AG10803 (cell line): ENCODE measurements at regions not wholly inside any gene's neighbourhood (a gene's known extent, or its start where the extent isn't known, plus 50 kb on each side); places are given as distances from the start of the nearest gene placed in this dataset.
A peak's percentile ranks its signal among the peaks of the same experiment; 100 is the strongest.
"Not testable (repeated sequence)": the region's sequence is repeated elsewhere in the genome, so short reads cannot be mapped to it uniquely, and the experiment has no call there.

Experiments
- DNase-seq: peaks from one replicate; pipeline ENCODE4 v3.0.0; 2010; ENCODE audit warnings: low read depth
- H3K4me3 ChIP-seq: 2 replicates; pipeline ENCODE4 v1.5.1; 2011; ENCODE audit warnings: mild to moderate bottlenecking, low read length, control low read depth
- TF ChIP-seq, protein P1 (sequence below): conservative IDR thresholded peaks from 2 replicates; pipeline ENCODE4 v1.5.1; 2011; ENCODE audit warnings: mild to moderate bottlenecking, low read length, control low read depth, inconsistent platforms

- DNase-seq = no peak
- TF ChIP-seq, protein P1, sequence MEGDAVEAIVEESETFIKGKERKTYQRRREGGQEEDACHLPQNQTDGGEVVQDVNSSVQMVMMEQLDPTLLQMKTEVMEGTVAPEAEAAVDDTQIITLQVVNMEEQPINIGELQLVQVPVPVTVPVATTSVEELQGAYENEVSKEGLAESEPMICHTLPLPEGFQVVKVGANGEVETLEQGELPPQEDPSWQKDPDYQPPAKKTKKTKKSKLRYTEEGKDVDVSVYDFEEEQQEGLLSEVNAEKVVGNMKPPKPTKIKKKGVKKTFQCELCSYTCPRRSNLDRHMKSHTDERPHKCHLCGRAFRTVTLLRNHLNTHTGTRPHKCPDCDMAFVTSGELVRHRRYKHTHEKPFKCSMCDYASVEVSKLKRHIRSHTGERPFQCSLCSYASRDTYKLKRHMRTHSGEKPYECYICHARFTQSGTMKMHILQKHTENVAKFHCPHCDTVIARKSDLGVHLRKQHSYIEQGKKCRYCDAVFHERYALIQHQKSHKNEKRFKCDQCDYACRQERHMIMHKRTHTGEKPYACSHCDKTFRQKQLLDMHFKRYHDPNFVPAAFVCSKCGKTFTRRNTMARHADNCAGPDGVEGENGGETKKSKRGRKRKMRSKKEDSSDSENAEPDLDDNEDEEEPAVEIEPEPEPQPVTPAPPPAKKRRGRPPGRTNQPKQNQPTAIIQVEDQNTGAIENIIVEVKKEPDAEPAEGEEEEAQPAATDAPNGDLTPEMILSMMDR = no peak
- no peak overlapping the region for H3K4me3 ChIP-seq
These were observed 71.1 kb downstream of the FAM50B start for GRCh38 chr6:3920321-3920720.

DNA sequence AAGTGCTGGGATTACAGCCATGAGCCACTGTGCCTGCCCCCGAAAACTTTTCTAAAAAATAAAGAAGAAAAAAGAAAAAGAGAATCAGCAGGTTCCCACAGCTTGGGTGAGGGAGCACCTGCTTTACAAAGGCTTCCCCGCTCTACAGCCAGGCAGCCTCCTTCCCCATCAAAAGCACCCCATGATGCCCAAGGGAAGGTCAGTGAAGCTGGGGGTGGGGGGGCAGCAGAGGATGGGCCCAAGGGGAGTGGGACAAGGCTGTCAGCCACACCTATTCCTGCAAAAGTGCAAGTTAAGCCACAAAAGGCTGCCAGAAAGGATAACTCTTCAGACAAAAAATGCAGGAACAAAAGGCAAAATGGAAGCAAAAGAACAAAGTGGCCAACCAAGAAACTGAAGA, 72.5 kb downstream of the FAM50B start:
- H3K4me3 ChIP-seq = no peak overlapping the region
- TF ChIP-seq, protein P1 = no peak
- DNase-seq = no peak

- not testable (repeated sequence) for DNase-seq, H3K4me3 ChIP-seq
These were observed 73.4 kb downstream of the FAM50B start for GRCh38 chr6:3922619-3923018.

DNA sequence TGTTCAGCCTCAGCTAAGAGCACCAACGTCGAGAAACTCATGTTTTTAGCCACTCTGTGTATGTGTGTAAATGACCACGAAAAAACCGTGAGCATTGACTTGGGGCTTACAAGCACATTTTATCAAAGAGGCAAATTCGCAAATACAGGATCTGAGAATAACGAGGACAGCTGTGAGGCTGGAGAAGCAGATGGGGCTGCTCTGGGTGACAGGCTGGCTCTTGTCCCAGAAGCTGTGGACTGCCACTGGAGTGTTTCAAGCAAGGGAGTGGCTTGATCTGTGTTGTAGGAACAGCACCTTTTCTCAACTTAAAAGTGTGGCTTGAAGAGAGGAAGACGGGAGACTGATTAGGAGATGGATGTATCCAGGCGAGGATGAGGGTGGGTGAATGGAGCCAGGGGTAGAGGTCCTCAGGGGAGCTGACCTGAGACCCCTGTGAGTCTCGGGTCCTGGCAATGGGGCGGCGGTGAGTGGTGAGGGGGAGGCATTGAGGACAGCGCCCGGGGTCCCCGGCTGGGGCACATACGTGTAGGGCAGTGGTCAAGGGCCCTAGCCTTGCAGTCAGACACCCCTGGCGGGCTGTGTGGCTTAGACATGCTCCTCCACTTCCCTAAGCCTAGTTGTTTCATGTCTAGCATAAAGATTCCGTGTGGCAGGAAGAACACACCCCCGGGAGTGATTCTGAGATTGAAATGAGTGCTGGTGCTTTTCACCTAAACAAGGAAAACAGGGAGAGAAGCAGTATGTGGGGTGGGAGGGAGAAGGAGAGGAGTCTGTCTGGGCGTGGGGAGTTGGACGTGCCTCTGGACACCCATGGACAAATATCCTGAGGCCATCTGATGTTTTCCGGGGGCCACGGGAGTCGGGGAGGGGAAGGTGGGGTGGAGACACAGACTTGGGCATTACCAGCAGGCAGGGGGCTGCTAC, 76.3 kb downstream of the FAM50B start:
- H3K4me3 ChIP-seq, DNase-seq: not testable (repeated sequence)

GRCh38 chr6:3926150-3926482, 76.9 kb downstream of the FAM50B start:
- TF ChIP-seq, protein P1 = no peak
- peak; percentile 64 for DNase-seq
- no peak overlapping the region for H3K4me3 ChIP-seq

DNA sequence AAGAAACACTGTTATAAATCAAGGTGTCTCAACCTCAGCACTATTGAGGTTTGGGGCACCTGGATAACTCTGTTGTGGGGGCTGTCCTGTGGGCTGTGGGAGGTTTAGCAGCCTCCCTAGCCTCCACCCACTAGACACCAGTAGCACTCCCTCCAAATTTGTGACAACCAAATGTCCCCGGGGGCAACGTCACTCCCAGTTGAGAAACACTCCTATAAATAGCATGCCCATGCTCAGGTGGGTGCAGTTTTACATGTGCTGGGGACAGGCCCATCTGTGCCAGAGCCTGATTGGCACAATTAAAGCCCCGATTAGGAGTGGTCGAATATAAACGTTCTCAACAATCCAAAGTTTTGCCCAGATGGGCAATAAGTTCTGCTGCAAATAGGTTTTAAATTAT, 78.9 kb downstream of the FAM50B start:
- no peak for DNase-seq

GRCh38 chr6:3929281-3929798, 80.2 kb downstream of the FAM50B start:
- TF ChIP-seq, protein P1 = no peak
- no peak overlapping the region for H3K4me3 ChIP-seq
- peak; percentile 99 for DNase-seq

More for the DNA sequence above, 78.9 kb downstream of the FAM50B start:
- no peak overlapping the region for H3K4me3 ChIP-seq
- TF ChIP-seq, protein P1 = no peak

GRCh38 chr6:3937438-3937837, 88.3 kb downstream of the FAM50B start:
- no peak for DNase-seq

More at GRCh38 chr6:3937438-3937837, 88.3 kb downstream of the FAM50B start:
- no peak overlapping the region for H3K4me3 ChIP-seq
- TF ChIP-seq, protein P1 = no peak
